A673 (cell line): ENCODE measurements at regions not wholly inside any gene's neighbourhood (a gene's known extent, or its start where the extent isn't known, plus 50 kb on each side); places are given as distances from the start of the nearest gene placed in this dataset.
A peak's percentile ranks its signal among the peaks of the same experiment; 100 is the strongest.

Experiments used
- BruUV-seq: library from RNA; stranded (reverse); fragments of 400-500 nt; replicated peaks from 2 replicates; lab custom pipeline; 2021; lab: Mats Ljungman, UMichigan
- CTCF ChIA-PET: fragments of 300-600 bp; sonication (Branson Sonifier 250); formaldehyde crosslinking; loops from one replicate; lab custom pipeline; 2022; ENCODE audit warnings: antibody characterized with exemption; lab: Charles Lee
- POLR2A ChIA-PET: fragments of 300-600 bp; sonication (Branson Sonifier 250); formaldehyde crosslinking; loops from one replicate; lab custom pipeline; 2022; ENCODE audit warnings: antibody characterized with exemption; ENCODE audit not compliant: low non-redundant PET; lab: Charles Lee
- DNase-seq: peaks from one replicate; pipeline ENCODE4 v3.0.0-alpha.2; 2015; ENCODE audit warnings: low spot score
- H3K27ac ChIP-seq: fragments of 200-600 bp; sonication (generic); 2 replicates; pipeline ENCODE4 v1.5.1; 2016; ENCODE audit warnings: mixed run types, low read depth, mild to moderate bottlenecking, mixed read lengths, antibody characterized with exemption, low read length; ENCODE audit not compliant: poor library complexity, severe bottlenecking
- H3K27me3 ChIP-seq: fragments of 200-600 bp; sonication (generic); replicated peaks from 2 replicates; pipeline ENCODE4 v1.6.1; 2017; ENCODE audit warnings: mixed run types, low read depth, mild to moderate bottlenecking, mixed read lengths, antibody characterized with exemption, low read length; ENCODE audit not compliant: insufficient read depth, poor library complexity
- H3K36me3 ChIP-seq: fragments of 200-600 bp; sonication (generic); 2 replicates; pipeline ENCODE4 v1.6.1; 2016; ENCODE audit warnings: mixed run types, mild to moderate bottlenecking, mixed read lengths, antibody characterized with exemption, low read length; ENCODE audit not compliant: insufficient read depth, poor library complexity, severe bottlenecking
- H3K4me1 ChIP-seq: fragments of 200-600 bp; sonication (generic); 2 replicates; pipeline ENCODE4 v1.6.1; 2017; ENCODE audit warnings: mixed run types, mild to moderate bottlenecking, mixed read lengths, antibody characterized with exemption, low read length; ENCODE audit not compliant: insufficient read depth, poor library complexity, severe bottlenecking
- H3K4me3 ChIP-seq: fragments of 200-600 bp; sonication (generic); 2 replicates; pipeline ENCODE4 v1.5.1; 2016; ENCODE audit warnings: low read depth, mixed run types, mild to moderate bottlenecking, mixed read lengths, low read length; ENCODE audit not compliant: poor library complexity, severe bottlenecking
- H3K9me3 ChIP-seq: fragments of 200-600 bp; sonication (generic); 2 replicates; pipeline ENCODE4 v1.6.1; 2016; ENCODE audit warnings: mixed run types, low read depth, mild to moderate bottlenecking, mixed read lengths, antibody characterized with exemption, low read length; ENCODE audit not compliant: poor library complexity, severe bottlenecking
- CTCF ChIP-seq: fragments of 300-800, 200-600 bp; sonication (generic); conservative IDR thresholded peaks from 2 replicates; pipeline ENCODE4 v1.5.1; 2017; ENCODE audit warnings: low read depth, mild to moderate bottlenecking, antibody characterized with exemption, low read length, moderate library complexity, mixed read lengths
- EZH2 ChIP-seq: fragments of 200-600 bp; sonication (generic); IDR thresholded peaks from 2 replicates; pipeline ENCODE4 v1.6.1; 2017; ENCODE audit warnings: borderline replicate concordance, low read depth, mild to moderate bottlenecking, mixed read lengths, antibody characterized with exemption, low read length; ENCODE audit not compliant: poor library complexity, severe bottlenecking
- intact Hi-C: fragments of 100-400 bp; cut with micrococcal nuclease; formaldehyde crosslinking; loops from one replicate; pipeline ENCODE4 v1.10.0; 2022; ENCODE audit not compliant: unreplicated experiment

GRCh38 chr1:102593276-102593675, 515.0 kb downstream of the COL11A1 start:
- BruUV-seq = no TSS peak
- ChIA-PET POLR2A (no interaction called here), CTCF (no interaction called here)
- no peaks in the 10 kb centered on the region for H3K4me1 ChIP-seq
- DNase-seq = no peak
- H3K4me3 ChIP-seq = no peak overlapping the region
- H3K36me3 ChIP-seq = no peaks in the 10 kb centered on the region
- H3K9me3 ChIP-seq = no peaks in the 10 kb centered on the region
- intact Hi-C loops = no loop called here
- H3K27me3 ChIP-seq = no peaks in the 10 kb centered on the region
- TF ChIP-seq EZH2 (no peak), CTCF (no peak)
- H3K27ac ChIP-seq = no peak overlapping the region

DNA sequence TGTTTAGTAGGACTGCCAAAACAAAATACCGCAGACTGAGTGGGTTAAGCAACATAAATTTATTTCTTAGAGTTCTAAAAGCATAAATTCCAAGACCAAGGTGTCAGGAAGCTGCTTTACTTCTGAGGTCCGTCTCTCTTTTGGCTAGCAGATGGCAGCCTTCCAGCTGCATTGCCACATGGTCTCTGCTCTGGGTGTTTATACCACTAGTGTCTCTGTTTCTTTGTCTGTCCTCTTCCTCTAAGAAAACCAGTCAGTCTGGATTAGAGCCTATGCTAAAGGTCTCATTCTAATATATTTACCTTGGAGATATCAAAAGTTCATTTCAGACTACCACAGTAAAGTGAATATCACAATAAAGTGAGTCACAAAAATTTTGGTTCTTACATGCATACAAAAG, 519.8 kb downstream of the COL11A1 start:
- Histone ChIP-seq H3K4me1 (peaks cover 11% of the 10 kb centered on the region), H3K27me3 (no peaks in the 10 kb centered on the region), H3K36me3 (no peaks in the 10 kb centered on the region), H3K27ac (no peak overlapping the region), H3K9me3 (no peaks in the 10 kb centered on the region), H3K4me3 (no peak overlapping the region)
- intact Hi-C loops = no loop called here
- no TSS peak for BruUV-seq
- POLR2A ChIA-PET = no interaction called here
- DNase-seq = peak; percentile 12
- TF ChIP-seq CTCF = no peak
- no peak for TF ChIP-seq EZH2
- CTCF ChIA-PET = no interaction called here

DNA sequence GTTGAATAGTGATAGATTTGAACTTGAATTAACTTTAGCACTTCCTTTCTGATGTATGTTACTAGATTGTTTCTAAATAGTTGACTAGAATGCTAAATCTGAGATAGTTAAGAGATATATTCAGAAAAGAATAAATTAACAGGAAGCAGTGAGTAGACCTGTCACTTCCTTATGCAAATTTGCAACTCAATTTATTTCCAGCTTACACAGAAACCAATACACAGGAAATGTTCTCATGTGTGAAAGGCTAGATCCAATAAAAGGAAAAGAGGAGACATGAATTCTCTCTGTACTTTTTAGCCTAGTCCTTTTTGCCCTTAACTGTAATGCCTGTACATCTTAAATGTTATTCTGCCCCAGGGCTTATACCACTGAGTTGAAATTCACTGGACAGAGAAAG, 522.3 kb downstream of the COL11A1 start:
- Histone ChIP-seq H3K36me3 (no peaks in the 10 kb centered on the region), H3K27me3 (no peaks in the 10 kb centered on the region), H3K9me3 (no peaks in the 10 kb centered on the region), H3K4me1 (peaks cover 11% of the 10 kb centered on the region), H3K27ac (peak overlapping the region; percentile 60), H3K4me3 (no peak overlapping the region)
- TF ChIP-seq CTCF (no peak), EZH2 (no peak)
- DNase-seq = peak; percentile 70
- intact Hi-C loops = no loop called here
- BruUV-seq = no TSS peak
- ChIA-PET CTCF (no interaction called here), POLR2A (no interaction called here)
